ENCODE measurements at regions not wholly inside any gene's neighbourhood (a gene's known extent, or its start where the extent isn't known, plus 50 kb on each side); places are given as distances from the start of the nearest gene placed in this dataset.

DNA sequence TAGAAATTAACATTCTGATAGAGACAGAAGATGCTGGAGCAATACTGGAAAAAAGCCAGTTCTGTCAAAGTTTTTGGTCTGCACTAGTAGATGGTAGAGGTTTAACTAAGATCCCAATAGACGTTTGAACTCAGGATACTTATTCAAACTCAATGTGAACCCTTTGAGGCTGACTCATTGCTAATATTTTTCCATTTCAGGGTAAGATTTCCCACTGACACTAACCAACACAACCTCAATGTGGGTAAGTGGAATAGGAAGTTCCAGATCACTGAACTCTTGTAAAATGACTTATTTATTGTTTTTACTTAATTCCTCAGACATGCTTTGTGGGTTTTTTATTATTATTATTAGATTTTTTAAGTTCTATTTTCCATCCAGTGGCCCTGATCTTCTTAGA, 1024.8 kb downstream of the EPHA3 start:
- CTCF ChIA-PET (ENCODE audit: low intra/inter-chr PET ratio, low total read pairs) = no interaction called here
- POLR2A ChIA-PET = no interaction called here
- H3K9me3 ChIP-seq (ENCODE audit: low read length) = peaks cover 2% of the 10 kb centered on the region
- no peak overlapping the region for H3K9ac ChIP-seq (ENCODE audit: insufficient read depth, low read depth, low read length)
- intact Hi-C loops (cut with micrococcal nuclease; ENCODE audit: unreplicated experiment) = no loop called here
- FAIRE-seq (no peak), DNase-seq (ENCODE audit: low spot score) (no peak), ATAC-seq (no peak)
- H3K79me2 ChIP-seq (ENCODE audit: insufficient read depth, low read length) = no peaks in the 10 kb centered on the region
- H3K4me2 ChIP-seq (ENCODE audit: low read depth, low read length) = no peak overlapping the region
- 0% methylated on average over 1 of the region's 1 CpG for WGBS (ENCODE audit: low lambda C conversion rate)
- in situ Hi-C loops (cut with HindIII; ENCODE audit: extremely low pct_ligation_motif_present, low pct_unique_long_range_greater_than_20kb) = no loop called here
- H4K20me1 ChIP-seq (ENCODE audit: insufficient read depth, low read length) = no peaks in the 10 kb centered on the region
- H3K27ac ChIP-seq (ENCODE audit: extremely low read length, insufficient read depth, low read length) = no peak overlapping the region
- H2AFZ ChIP-seq (ENCODE audit: low read length) = no peak overlapping the region
- no peaks in the 10 kb centered on the region for H3K4me1 ChIP-seq (ENCODE audit: insufficient read depth, low read length)
- H3K27me3 ChIP-seq (ENCODE audit: control insufficient read depth in 1 of 2, insufficient read depth in 2 of 2, low read length in 2 of 2) = no peaks in the 10 kb centered on the region
- BruUV-seq (replicated peaks) = no TSS peak
- no peak overlapping the region for H3K4me3 ChIP-seq (replicated peaks in 1 of 3; ENCODE audit: insufficient read depth in 1 of 3, low read depth in 2 of 3, low read length in 3 of 3)
- no peaks in the 10 kb centered on the region for H3K36me3 ChIP-seq (replicated peaks in 1 of 2; ENCODE audit: control insufficient read depth in 1 of 2, insufficient read depth in 2 of 2, low read length in 2 of 2)
- no peak for TF ChIP-seq ZSCAN20 (CRISPR knock-in tag; IDR thresholded peaks at IDR 0.05; ENCODE audit: borderline replicate concordance)
- TF ChIP-seq, protein P1, sequence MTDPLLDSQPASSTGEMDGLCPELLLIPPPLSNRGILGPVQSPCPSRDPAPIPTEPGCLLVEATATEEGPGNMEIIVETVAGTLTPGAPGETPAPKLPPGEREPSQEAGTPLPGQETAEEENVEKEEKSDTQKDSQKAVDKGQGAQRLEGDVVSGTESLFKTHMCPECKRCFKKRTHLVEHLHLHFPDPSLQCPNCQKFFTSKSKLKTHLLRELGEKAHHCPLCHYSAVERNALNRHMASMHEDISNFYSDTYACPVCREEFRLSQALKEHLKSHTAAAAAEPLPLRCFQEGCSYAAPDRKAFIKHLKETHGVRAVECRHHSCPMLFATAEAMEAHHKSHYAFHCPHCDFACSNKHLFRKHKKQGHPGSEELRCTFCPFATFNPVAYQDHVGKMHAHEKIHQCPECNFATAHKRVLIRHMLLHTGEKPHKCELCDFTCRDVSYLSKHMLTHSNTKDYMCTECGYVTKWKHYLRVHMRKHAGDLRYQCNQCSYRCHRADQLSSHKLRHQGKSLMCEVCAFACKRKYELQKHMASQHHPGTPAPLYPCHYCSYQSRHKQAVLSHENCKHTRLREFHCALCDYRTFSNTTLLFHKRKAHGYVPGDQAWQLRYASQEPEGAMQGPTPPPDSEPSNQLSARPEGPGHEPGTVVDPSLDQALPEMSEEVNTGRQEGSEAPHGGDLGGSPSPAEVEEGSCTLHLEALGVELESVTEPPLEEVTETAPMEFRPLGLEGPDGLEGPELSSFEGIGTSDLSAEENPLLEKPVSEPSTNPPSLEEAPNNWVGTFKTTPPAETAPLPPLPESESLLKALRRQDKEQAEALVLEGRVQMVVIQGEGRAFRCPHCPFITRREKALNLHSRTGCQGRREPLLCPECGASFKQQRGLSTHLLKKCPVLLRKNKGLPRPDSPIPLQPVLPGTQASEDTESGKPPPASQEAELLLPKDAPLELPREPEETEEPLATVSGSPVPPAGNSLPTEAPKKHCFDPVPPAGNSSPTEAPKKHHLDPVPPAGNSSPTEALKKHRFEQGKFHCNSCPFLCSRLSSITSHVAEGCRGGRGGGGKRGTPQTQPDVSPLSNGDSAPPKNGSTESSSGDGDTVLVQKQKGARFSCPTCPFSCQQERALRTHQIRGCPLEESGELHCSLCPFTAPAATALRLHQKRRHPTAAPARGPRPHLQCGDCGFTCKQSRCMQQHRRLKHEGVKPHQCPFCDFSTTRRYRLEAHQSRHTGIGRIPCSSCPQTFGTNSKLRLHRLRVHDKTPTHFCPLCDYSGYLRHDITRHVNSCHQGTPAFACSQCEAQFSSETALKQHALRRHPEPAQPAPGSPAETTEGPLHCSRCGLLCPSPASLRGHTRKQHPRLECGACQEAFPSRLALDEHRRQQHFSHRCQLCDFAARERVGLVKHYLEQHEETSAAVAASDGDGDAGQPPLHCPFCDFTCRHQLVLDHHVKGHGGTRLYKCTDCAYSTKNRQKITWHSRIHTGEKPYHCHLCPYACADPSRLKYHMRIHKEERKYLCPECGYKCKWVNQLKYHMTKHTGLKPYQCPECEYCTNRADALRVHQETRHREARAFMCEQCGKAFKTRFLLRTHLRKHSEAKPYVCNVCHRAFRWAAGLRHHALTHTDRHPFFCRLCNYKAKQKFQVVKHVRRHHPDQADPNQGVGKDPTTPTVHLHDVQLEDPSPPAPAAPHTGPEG (CRISPR knock-in tag; IDR thresholded peaks at IDR 0.05) = no peak
- TF ChIP-seq KAT8 (CRISPR knock-in tag; IDR thresholded peaks at IDR 0.05) = no peak
- TF ChIP-seq, protein P2, sequence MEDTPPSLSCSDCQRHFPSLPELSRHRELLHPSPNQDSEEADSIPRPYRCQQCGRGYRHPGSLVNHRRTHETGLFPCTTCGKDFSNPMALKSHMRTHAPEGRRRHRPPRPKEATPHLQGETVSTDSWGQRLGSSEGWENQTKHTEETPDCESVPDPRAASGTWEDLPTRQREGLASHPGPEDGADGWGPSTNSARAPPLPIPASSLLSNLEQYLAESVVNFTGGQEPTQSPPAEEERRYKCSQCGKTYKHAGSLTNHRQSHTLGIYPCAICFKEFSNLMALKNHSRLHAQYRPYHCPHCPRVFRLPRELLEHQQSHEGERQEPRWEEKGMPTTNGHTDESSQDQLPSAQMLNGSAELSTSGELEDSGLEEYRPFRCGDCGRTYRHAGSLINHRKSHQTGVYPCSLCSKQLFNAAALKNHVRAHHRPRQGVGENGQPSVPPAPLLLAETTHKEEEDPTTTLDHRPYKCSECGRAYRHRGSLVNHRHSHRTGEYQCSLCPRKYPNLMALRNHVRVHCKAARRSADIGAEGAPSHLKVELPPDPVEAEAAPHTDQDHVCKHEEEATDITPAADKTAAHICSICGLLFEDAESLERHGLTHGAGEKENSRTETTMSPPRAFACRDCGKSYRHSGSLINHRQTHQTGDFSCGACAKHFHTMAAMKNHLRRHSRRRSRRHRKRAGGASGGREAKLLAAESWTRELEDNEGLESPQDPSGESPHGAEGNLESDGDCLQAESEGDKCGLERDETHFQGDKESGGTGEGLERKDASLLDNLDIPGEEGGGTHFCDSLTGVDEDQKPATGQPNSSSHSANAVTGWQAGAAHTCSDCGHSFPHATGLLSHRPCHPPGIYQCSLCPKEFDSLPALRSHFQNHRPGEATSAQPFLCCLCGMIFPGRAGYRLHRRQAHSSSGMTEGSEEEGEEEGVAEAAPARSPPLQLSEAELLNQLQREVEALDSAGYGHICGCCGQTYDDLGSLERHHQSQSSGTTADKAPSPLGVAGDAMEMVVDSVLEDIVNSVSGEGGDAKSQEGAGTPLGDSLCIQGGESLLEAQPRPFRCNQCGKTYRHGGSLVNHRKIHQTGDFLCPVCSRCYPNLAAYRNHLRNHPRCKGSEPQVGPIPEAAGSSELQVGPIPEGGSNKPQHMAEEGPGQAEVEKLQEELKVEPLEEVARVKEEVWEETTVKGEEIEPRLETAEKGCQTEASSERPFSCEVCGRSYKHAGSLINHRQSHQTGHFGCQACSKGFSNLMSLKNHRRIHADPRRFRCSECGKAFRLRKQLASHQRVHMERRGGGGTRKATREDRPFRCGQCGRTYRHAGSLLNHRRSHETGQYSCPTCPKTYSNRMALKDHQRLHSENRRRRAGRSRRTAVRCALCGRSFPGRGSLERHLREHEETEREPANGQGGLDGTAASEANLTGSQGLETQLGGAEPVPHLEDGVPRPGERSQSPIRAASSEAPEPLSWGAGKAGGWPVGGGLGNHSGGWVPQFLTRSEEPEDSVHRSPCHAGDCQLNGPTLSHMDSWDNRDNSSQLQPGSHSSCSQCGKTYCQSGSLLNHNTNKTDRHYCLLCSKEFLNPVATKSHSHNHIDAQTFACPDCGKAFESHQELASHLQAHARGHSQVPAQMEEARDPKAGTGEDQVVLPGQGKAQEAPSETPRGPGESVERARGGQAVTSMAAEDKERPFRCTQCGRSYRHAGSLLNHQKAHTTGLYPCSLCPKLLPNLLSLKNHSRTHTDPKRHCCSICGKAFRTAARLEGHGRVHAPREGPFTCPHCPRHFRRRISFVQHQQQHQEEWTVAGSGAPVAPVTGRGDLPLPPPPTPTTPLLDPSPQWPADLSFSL (CRISPR knock-in tag; IDR thresholded peaks at IDR 0.05) = no peak
- TF ChIP-seq BHLHE40 (IDR thresholded peaks at IDR 0.05; ENCODE audit: low read length) = no peak
- TF ChIP-seq FLYWCH1 (CRISPR knock-in tag; IDR thresholded peaks at IDR 0.05) = no peak
- no peak for TF ChIP-seq ZNF569 (CRISPR knock-in tag; IDR thresholded peaks at IDR 0.05; ENCODE audit: borderline replicate concordance)
- no peak for TF ChIP-seq TOPORS (CRISPR knock-in tag; IDR thresholded peaks at IDR 0.05)
- no peak for TF ChIP-seq ZNF333 (CRISPR knock-in tag; IDR thresholded peaks at IDR 0.05; ENCODE audit: borderline replicate concordance)
- no peak for TF ChIP-seq MIER2 (CRISPR knock-in tag; IDR thresholded peaks at IDR 0.05)
- TF ChIP-seq, protein P3, sequence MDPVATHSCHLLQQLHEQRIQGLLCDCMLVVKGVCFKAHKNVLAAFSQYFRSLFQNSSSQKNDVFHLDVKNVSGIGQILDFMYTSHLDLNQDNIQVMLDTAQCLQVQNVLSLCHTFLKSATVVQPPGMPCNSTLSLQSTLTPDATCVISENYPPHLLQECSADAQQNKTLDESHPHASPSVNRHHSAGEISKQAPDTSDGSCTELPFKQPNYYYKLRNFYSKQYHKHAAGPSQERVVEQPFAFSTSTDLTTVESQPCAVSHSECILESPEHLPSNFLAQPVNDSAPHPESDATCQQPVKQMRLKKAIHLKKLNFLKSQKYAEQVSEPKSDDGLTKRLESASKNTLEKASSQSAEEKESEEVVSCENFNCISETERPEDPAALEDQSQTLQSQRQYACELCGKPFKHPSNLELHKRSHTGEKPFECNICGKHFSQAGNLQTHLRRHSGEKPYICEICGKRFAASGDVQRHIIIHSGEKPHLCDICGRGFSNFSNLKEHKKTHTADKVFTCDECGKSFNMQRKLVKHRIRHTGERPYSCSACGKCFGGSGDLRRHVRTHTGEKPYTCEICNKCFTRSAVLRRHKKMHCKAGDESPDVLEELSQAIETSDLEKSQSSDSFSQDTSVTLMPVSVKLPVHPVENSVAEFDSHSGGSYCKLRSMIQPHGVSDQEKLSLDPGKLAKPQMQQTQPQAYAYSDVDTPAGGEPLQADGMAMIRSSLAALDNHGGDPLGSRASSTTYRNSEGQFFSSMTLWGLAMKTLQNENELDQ (CRISPR knock-in tag; IDR thresholded peaks at IDR 0.05; ENCODE audit: borderline replicate concordance) = no peak

All from HepG2 (cell line).